CD14-positive monocyte (primary cell): ENCODE measurements at regions not wholly inside any gene's neighbourhood (a gene's known extent, or its start where the extent isn't known, plus 50 kb on each side); places are given as distances from the start of the nearest gene placed in this dataset.
A peak's percentile ranks its signal among the peaks of the same experiment; 100 is the strongest.

Source experiments
- DNase-seq, 3 donors: peaks; one replicate each; pipeline ENCODE4 v3.0.0-alpha.2; 2011 to 2022
- H2AFZ ChIP-seq: 2 replicates; pipeline ENCODE4 v1.6.0; 2012; ENCODE audit warnings: mild to moderate bottlenecking, low read depth, low read length, inconsistent platforms; ENCODE audit not compliant: insufficient read depth, poor library complexity, severe bottlenecking
- H3K27ac ChIP-seq, 2 donors: 1 replicate in 1 of 2; 2 replicates in 1 of 2; pipeline ENCODE4 v1.5.1; 2012 to 2013; ENCODE audit warnings: low read length in 2 of 2, control low read depth in 1 of 2, inconsistent platforms in 1 of 2, low read depth in 1 of 2, mild to moderate bottlenecking in 1 of 2
- H3K27me3 ChIP-seq, 2 donors: one replicate each; pipeline versions ENCODE4 v1.6.0 to v1.6.1; 2011 to 2013; ENCODE audit warnings: low read length in 2 of 2; ENCODE audit not compliant: control insufficient read depth in 2 of 2, insufficient read depth in 2 of 2
- H3K36me3 ChIP-seq, 2 donors: replicated peaks in 1 of 2; 1 replicate in 1 of 2; 2 replicates in 1 of 2; pipeline versions ENCODE4 v1.5.1 to v1.6.1; 2012 to 2013; ENCODE audit warnings: low read length in 2 of 2, control low read depth in 1 of 2, inconsistent platforms in 1 of 2, mild to moderate bottlenecking in 1 of 2; ENCODE audit not compliant: insufficient read depth in 2 of 2, control insufficient read depth in 1 of 2
- H3K4me1 ChIP-seq, 2 donors: 1 replicate in 1 of 2; 2 replicates in 1 of 2; pipeline versions ENCODE4 v1.5.1 to v1.6.1; 2012 to 2013; ENCODE audit warnings: low read length in 2 of 2, control low read depth in 1 of 2, inconsistent platforms in 1 of 2, mild to moderate bottlenecking in 1 of 2, moderate library complexity in 1 of 2; ENCODE audit not compliant: insufficient read depth in 2 of 2, control insufficient read depth in 1 of 2
- H3K4me2 ChIP-seq: replicated peaks from 2 replicates; pipeline ENCODE3; 2012; ENCODE audit warnings: low read length, moderate library complexity, mild to moderate bottlenecking; ENCODE audit not compliant: poor library complexity, severe bottlenecking; ENCODE audit errors: extremely low read depth
- H3K4me3 ChIP-seq, 3 experiments: fragments of 200-600 bp in 1 of 3; sonication (generic) in 1 of 3; replicated peaks in 1 of 3; 1 replicate in 2 of 3; 2 replicates in 1 of 3; pipeline ENCODE4 v1.5.1; 2011 to 2013; ENCODE audit warnings: low read length in 3 of 3, mild to moderate bottlenecking in 3 of 3, control low read depth in 2 of 3, low read depth in 2 of 3, inconsistent platforms in 1 of 3, moderate library complexity in 1 of 3
- H3K79me2 ChIP-seq: 2 replicates; pipeline ENCODE4 v1.6.0; 2012; ENCODE audit warnings: mild to moderate bottlenecking, control low read depth, inconsistent platforms, low read length, moderate library complexity; ENCODE audit not compliant: insufficient read depth
- H3K9ac ChIP-seq: 2 replicates; pipeline ENCODE4 v1.6.0; 2017; ENCODE audit warnings: low read length, mild to moderate bottlenecking; ENCODE audit not compliant: insufficient read depth, poor library complexity, severe bottlenecking
- H3K9me3 ChIP-seq, 2 donors: replicated peaks in 1 of 2; 1 replicate in 1 of 2; 2 replicates in 1 of 2; pipeline versions ENCODE4 v1.5.1 to v1.6.1; 2012 to 2013; ENCODE audit warnings: low read length in 2 of 2, control low read depth in 1 of 2; ENCODE audit not compliant: control insufficient read depth in 1 of 2, insufficient read depth in 1 of 2
- H4K20me1 ChIP-seq: 2 replicates; pipeline ENCODE4 v1.6.0; 2012; ENCODE audit warnings: mild to moderate bottlenecking, low read length, control low read depth, moderate library complexity; ENCODE audit not compliant: insufficient read depth
- H3K27ac Mint-ChIP-seq, 7 donors: one replicate each; pipeline ENCODE4 v1.8.0; 2020; ENCODE audit warnings: mild to moderate bottlenecking in 7 of 7, mixed read lengths in 7 of 7, moderate library complexity in 6 of 7, inconsistent platforms in 2 of 7
- H3K27me3 Mint-ChIP-seq, 3 donors: one replicate each; pipeline ENCODE4 v1.8.0; 2021 to 2022; ENCODE audit warnings: low read depth in 3 of 3, mild to moderate bottlenecking in 3 of 3, mixed read lengths in 3 of 3, moderate library complexity in 3 of 3, inconsistent platforms in 1 of 3
- H3K36me3 Mint-ChIP-seq, 2 donors: one replicate each; pipeline ENCODE4 v1.8.0; 2020; ENCODE audit warnings: mixed read lengths in 2 of 2, inconsistent platforms in 1 of 2, mild to moderate bottlenecking in 1 of 2
- H3K4me1 Mint-ChIP-seq: one replicate; pipeline ENCODE4 v1.8.0; 2020; ENCODE audit warnings: mild to moderate bottlenecking, mixed read lengths
- H3K4me3 Mint-ChIP-seq, 2 donors: one replicate each; pipeline ENCODE4 v1.8.0; 2020; ENCODE audit warnings: mild to moderate bottlenecking in 2 of 2, mixed read lengths in 2 of 2, moderate library complexity in 1 of 2
- H3K9me3 Mint-ChIP-seq, 7 donors: one replicate each; pipeline ENCODE4 v1.8.0; 2020 to 2022; ENCODE audit warnings: mixed read lengths in 7 of 7, mild to moderate bottlenecking in 6 of 7, moderate library complexity in 6 of 7, inconsistent platforms in 2 of 7
- CTCF ChIP-seq: fragments of 200-600 bp; IDR thresholded peaks from one replicate; pipeline ENCODE4 v1.8.0; 2022; ENCODE audit warnings: antibody characterized with exemption, mild to moderate bottlenecking
- WGBS: methylation state at CpG from one replicate; pipeline ENCODE4 v1.1.5; 2013; ENCODE audit warnings: missing lambda C conversion rate; ENCODE audit not compliant: insufficient coverage; 5-methylcytosine and 5-hydroxymethylcytosine counted together
- intact Hi-C, 2 donors: fragments of 100-400 bp; cut with micrococcal nuclease; formaldehyde crosslinking; loops; one replicate each; pipeline versions ENCODE4 v1.15.0 to v1.15.1; 2023

GRCh38 chr15:81758818-81759284 is 287.0 kb downstream of the MEX3B start:
- no peak for DNase-seq
- H3K9ac ChIP-seq: no peak overlapping the region
- no peaks in the 10 kb centered on the region for H3K4me1 ChIP-seq
- H4K20me1 ChIP-seq: no peaks in the 10 kb centered on the region
- TF ChIP-seq CTCF: no peak
- Mint-ChIP-seq H3K4me3 (no peak overlapping the region), H3K9me3 (peaks cover 0 to 3% (median 0%) of the 10 kb centered on the region in 7 donors), H3K4me1 (no peaks in the 10 kb centered on the region), H3K27me3 (no peaks in the 10 kb centered on the region), H3K27ac (no peak overlapping the region), H3K36me3 (no peaks in the 10 kb centered on the region)
- no peak overlapping the region for H3K4me2 ChIP-seq
- H3K27ac ChIP-seq: no peak overlapping the region
- intact Hi-C loops: no loop called here
- H3K27me3 ChIP-seq: no peaks in the 10 kb centered on the region
- H3K79me2 ChIP-seq: no peaks in the 10 kb centered on the region
- no CpG with 5 or more reads among the region's 2 CpGs for WGBS
- no peaks in the 10 kb centered on the region for H3K36me3 ChIP-seq
- H3K9me3 ChIP-seq: no peaks in the 10 kb centered on the region
- no peak overlapping the region for H2AFZ ChIP-seq
- H3K4me3 ChIP-seq: no peak overlapping the region

- no peaks in the 10 kb centered on the region for H3K4me1 Mint-ChIP-seq
- H3K36me3 Mint-ChIP-seq: no peaks in the 10 kb centered on the region
- TF ChIP-seq CTCF: no peak
- H3K4me3 Mint-ChIP-seq: no peak overlapping the region
- Histone ChIP-seq H3K27me3 (no peaks in the 10 kb centered on the region), H4K20me1 (no peaks in the 10 kb centered on the region), H3K36me3 (no peaks in the 10 kb centered on the region), H3K9me3 (no peaks in the 10 kb centered on the region), H2AFZ (no peak overlapping the region), H3K9ac (no peak overlapping the region), H3K79me2 (no peaks in the 10 kb centered on the region), H3K4me2 (no peak overlapping the region), H3K4me3 (no peak overlapping the region), H3K27ac (no peak overlapping the region), H3K4me1 (no peaks in the 10 kb centered on the region)
- WGBS: 92% methylated on average over 4 of the region's 4 CpGs
- intact Hi-C loops: no loop called here
- DNase-seq: no peak
- peaks cover 0 to 3% (median 0%) of the 10 kb centered on the region in 7 donors for H3K9me3 Mint-ChIP-seq
- peak overlapping the region in 1 of 7 donors; percentile 43 for H3K27ac Mint-ChIP-seq
- H3K27me3 Mint-ChIP-seq: no peaks in the 10 kb centered on the region
Measured at GRCh38 chr15:81755626-81756025, 290.2 kb downstream of the MEX3B start.
